RWPE2 (cell line): ENCODE measurements at regions not wholly inside any gene's neighbourhood (a gene's known extent, or its start where the extent isn't known, plus 50 kb on each side); places are given as distances from the start of the nearest gene placed in this dataset.

ENCODE experiments used
- ATAC-seq: fragments of 200-7000 bp; cut with Tn5 transposase; 3 replicates; pipeline ENCODE4 v1.9.1; 2021; ENCODE audit warnings: low read depth
- DNase-seq: peaks from one replicate; pipeline ENCODE4 v3.0.0-alpha.2; 2020; ENCODE audit warnings: low spot score
- H3K27ac ChIP-seq: fragments of 450-650 bp; 2 replicates; pipeline ENCODE4 v1.5.1; 2017; ENCODE audit warnings: mild to moderate bottlenecking; ENCODE audit not compliant: poor library complexity, severe bottlenecking
- H3K27me3 ChIP-seq: fragments of 250-450 bp; sonication (Bioruptor Pico); 2 replicates; pipeline ENCODE4 v1.5.1; 2021; ENCODE audit warnings: mild to moderate bottlenecking, moderate library complexity; ENCODE audit not compliant: insufficient read depth, poor library complexity, severe bottlenecking
- H3K36me3 ChIP-seq: fragments of 250-450 bp; sonication (Bioruptor Pico); 2 replicates; pipeline ENCODE4 v1.5.1; 2020; ENCODE audit warnings: low read depth, mild to moderate bottlenecking, moderate library complexity
- H3K4me1 ChIP-seq: fragments of 250-450 bp; sonication (Bioruptor Pico); 2 replicates; pipeline ENCODE4 v1.5.1; 2021; ENCODE audit warnings: mild to moderate bottlenecking, moderate library complexity; ENCODE audit not compliant: insufficient read depth, poor library complexity, severe bottlenecking
- H3K4me3 ChIP-seq: fragments of 250-450 bp; sonication (Bioruptor Pico); 2 replicates; pipeline ENCODE4 v1.5.1; 2021; ENCODE audit warnings: mild to moderate bottlenecking, moderate library complexity; ENCODE audit not compliant: severe bottlenecking
- H3K9me3 ChIP-seq: fragments of 250-450 bp; sonication (Bioruptor Pico); 2 replicates; pipeline ENCODE4 v1.5.1; 2021; ENCODE audit warnings: mild to moderate bottlenecking, moderate library complexity; ENCODE audit not compliant: severe bottlenecking
- TF ChIP-seq, protein P1 (sequence below): fragments of 450-650 bp; IDR thresholded peaks from one replicate; pipeline ENCODE4 v1.5.1; 2017; ENCODE audit warnings: mild to moderate bottlenecking, moderate library complexity; ENCODE audit not compliant: poor library complexity, severe bottlenecking

DNA sequence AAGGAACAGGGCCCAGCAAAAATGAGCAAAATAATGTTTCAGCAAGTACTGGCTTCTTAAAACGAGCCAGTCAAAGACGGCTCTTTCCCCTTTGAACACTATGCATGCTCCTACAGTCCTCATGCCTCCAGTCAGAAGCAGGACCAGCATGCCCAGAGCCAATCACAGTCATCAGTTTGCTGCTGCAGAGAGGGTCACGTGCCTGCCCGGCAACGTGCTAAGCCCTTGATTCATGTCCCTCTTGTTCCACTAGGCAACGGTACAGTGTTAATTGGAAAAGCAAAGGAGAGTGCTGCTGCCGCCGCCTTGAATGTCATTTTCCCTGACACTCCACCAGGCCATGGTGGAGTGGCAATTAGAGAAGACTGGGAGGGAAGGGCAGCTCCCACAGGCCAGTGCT is 500.1 kb downstream of the OCA2 start:
- Histone ChIP-seq H3K27ac (no peak overlapping the region), H3K27me3 (no peaks in the 10 kb centered on the region), H3K4me1 (no peaks in the 10 kb centered on the region), H3K9me3 (no peaks in the 10 kb centered on the region), H3K4me3 (no peak overlapping the region), H3K36me3 (no peaks in the 10 kb centered on the region)
- ATAC-seq (no peak), DNase-seq (no peak)
- TF ChIP-seq, protein P1, sequence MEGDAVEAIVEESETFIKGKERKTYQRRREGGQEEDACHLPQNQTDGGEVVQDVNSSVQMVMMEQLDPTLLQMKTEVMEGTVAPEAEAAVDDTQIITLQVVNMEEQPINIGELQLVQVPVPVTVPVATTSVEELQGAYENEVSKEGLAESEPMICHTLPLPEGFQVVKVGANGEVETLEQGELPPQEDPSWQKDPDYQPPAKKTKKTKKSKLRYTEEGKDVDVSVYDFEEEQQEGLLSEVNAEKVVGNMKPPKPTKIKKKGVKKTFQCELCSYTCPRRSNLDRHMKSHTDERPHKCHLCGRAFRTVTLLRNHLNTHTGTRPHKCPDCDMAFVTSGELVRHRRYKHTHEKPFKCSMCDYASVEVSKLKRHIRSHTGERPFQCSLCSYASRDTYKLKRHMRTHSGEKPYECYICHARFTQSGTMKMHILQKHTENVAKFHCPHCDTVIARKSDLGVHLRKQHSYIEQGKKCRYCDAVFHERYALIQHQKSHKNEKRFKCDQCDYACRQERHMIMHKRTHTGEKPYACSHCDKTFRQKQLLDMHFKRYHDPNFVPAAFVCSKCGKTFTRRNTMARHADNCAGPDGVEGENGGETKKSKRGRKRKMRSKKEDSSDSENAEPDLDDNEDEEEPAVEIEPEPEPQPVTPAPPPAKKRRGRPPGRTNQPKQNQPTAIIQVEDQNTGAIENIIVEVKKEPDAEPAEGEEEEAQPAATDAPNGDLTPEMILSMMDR = no peak

DNA sequence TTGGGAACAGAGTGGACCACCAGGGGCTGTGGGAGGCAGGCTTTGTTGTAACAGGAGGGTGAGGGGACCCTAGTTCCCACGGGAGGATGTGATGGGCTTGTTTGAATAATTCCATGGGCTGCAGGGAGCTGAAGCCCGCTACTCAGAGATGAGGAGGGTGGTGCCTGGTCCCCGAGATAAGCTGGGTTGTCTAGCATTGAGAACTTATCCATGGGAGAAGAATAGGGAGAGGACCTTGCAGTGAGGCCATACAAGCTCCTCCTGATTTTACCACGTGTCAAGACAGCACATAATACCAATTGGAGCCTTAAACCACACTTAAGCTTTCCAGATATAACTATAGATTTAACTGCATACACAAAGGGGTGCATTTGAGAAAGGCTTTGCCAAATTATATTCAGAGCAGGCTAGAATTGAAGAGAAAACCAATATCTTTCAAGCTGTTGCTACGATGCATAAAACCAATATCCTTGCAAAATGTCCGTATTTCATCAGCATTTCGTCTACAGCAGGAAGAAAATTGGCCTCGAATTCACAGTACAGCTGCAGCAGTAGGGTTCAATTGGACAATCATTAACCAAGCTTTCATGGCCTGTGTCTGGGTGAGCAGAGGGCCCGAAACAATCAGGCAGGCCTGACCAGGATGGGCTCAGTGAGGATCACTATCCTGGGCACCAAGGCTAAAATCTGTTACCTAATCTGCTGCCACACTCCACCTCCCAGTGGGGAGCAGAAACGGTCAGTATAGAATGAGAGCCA is 500.7 kb downstream of the OCA2 start:
- Histone ChIP-seq H3K27me3 (no peaks in the 10 kb centered on the region), H3K36me3 (no peaks in the 10 kb centered on the region), H3K9me3 (no peaks in the 10 kb centered on the region), H3K4me3 (no peak overlapping the region), H3K27ac (no peak overlapping the region), H3K4me1 (no peaks in the 10 kb centered on the region)
- no peak for ATAC-seq
- no peak for DNase-seq
- TF ChIP-seq, protein P1 = no peak

DNA sequence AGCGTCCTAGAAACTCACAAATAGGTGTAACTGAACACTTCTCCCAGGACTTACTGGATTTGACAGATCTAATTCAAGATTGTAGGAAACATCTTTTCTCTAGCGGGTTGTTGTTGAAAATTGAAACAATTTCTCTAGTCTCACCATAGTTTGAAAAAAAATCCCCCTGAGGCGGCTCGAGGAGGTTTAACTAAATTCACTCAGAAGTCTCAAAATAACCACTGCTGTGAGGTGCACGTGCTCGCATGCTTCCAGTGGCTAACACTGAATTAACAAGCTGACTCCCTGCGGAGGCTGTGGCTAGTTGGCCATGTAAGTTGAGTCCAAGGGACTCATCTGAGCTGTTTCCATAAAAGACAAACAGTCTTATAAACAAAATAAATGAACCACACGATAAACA is 503.9 kb downstream of the OCA2 start:
- Histone ChIP-seq H3K4me3 (no peak overlapping the region), H3K27me3 (no peaks in the 10 kb centered on the region), H3K36me3 (no peaks in the 10 kb centered on the region), H3K9me3 (no peaks in the 10 kb centered on the region), H3K27ac (no peak overlapping the region), H3K4me1 (no peaks in the 10 kb centered on the region)
- ATAC-seq = no peak
- no peak for DNase-seq
- TF ChIP-seq, protein P1 = no peak

DNA sequence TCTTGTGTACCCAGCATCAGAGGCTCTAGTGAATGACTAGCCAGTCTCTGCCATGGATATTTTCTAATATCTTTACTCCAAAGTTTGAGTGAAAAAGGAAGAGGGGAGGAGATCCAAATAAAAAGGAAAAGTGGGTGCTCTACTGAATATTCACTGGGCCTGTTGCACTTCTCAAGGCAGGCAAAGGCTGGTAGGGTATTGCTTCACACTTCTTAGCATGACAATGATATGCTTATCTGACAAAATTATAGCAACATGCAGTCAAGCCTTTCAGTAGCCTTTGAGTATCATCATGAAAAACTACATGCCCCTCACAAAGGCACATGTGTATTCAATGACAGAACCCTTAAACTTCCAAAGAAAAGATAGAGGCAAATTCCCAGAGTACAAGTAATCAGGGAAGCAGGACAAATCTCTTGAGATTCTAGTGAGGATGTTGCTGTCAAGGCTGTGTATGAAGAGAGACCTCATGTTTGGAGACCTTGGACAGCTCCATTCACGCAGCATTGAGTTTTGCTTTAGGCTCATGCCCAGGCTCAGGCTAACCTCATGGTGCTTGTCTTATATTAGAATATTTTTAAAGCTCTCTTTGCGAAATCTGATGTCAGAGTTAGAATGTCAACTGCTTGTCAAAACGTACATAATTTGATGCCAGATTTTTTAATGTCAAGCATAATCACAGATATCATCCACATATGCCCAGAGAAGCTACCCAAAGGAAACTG is 506.9 kb downstream of the OCA2 start:
- Histone ChIP-seq H3K27ac (no peak overlapping the region), H3K36me3 (no peaks in the 10 kb centered on the region), H3K9me3 (no peaks in the 10 kb centered on the region), H3K4me1 (no peaks in the 10 kb centered on the region), H3K27me3 (peaks cover 11% of the 10 kb centered on the region), H3K4me3 (no peak overlapping the region)
- DNase-seq = no peak
- no peak for ATAC-seq
- TF ChIP-seq, protein P1 = no peak
